K562 (cell line): ENCODE measurements at regions not wholly inside any gene's neighbourhood (a gene's known extent, or its start where the extent isn't known, plus 50 kb on each side); places are given as distances from the start of the nearest gene placed in this dataset.

Experiments used
- ATAC-seq: fragments of 200-7000 bp; cut with Tn5 transposase; 3 replicates; pipeline ENCODE4 v1.9.1; 2020; ENCODE audit warnings: moderate library complexity
- BruUV-seq: library from RNA; stranded (reverse); fragments of 400-500 nt; replicated peaks from 2 replicates; lab custom pipeline; 2021; lab: Mats Ljungman, UMichigan
- CTCF ChIA-PET: fragments of 300-600 bp; formaldehyde crosslinking; extraction: SDS; loops from one replicate; lab custom pipeline; 2021; ENCODE audit warnings: low intra/inter-chr PET ratio; lab: Yijun Ruan, JAX
- POLR2A ChIA-PET: fragments of 300-600, 350-650 bp; sonication (Branson Sonifier 250); formaldehyde crosslinking; extraction: SDS; loops from one replicate; lab custom pipeline; 2021; ENCODE audit warnings: antibody characterized with exemption, inconsistent platforms; lab: Yijun Ruan, JAX
- DNase-seq, 4 experiments: peaks; one replicate each; pipeline versions ENCODE4 v3.0.0 to v3.0.0-alpha.2; 2011 to 2018; ENCODE audit warnings: low spot score in 3 of 4, mixed read lengths in 3 of 4; ENCODE audit errors: extremely low read depth in 1 of 4
- FAIRE-seq: peaks from 2 replicates; lab custom pipeline; 2011; peaks lifted over from hg19 to GRCh38; lab: Jason Lieb, UNC
- H2AFZ ChIP-seq: 2 replicates; pipeline ENCODE4 v1.6.0; 2011; ENCODE audit warnings: low read depth, low read length, control low read depth, inconsistent platforms
- H3K27ac ChIP-seq: fragments of 200-600 bp; 3 replicates; pipeline ENCODE4 v1.8.0; 2011; ENCODE audit warnings: low read depth, mild to moderate bottlenecking, control low read depth, inconsistent platforms, low read length, moderate library complexity, mixed read lengths; ENCODE audit errors: extremely low read depth
- H3K27me3 ChIP-seq, 2 experiments: fragments of 300-600 bp in 1 of 2; 2 replicates in 1 of 2; 3 replicates in 1 of 2; pipeline versions ENCODE4 v1.6.0 to v1.8.0; 2011; ENCODE audit warnings: inconsistent platforms in 2 of 2, low read length in 2 of 2, mild to moderate bottlenecking in 1 of 2, mixed read lengths in 1 of 2, moderate library complexity in 1 of 2; ENCODE audit not compliant: control insufficient read depth in 2 of 2, insufficient read depth in 2 of 2
- H3K36me3 ChIP-seq: fragments of 300-600 bp; 3 replicates; pipeline ENCODE4 v1.8.0; 2011; ENCODE audit warnings: mild to moderate bottlenecking, low read length, inconsistent platforms; ENCODE audit not compliant: control insufficient read depth, insufficient read depth
- H3K4me1 ChIP-seq, 2 experiments: fragments of 200-600 bp in 1 of 2; replicated peaks in 1 of 2; 2 replicates in 1 of 2; 3 replicates in 1 of 2; pipeline versions ENCODE4 v1.5.1 to v1.8.0; 2011; ENCODE audit warnings: inconsistent platforms in 2 of 2, low read length in 2 of 2, mild to moderate bottlenecking in 1 of 2, mixed read lengths in 1 of 2, moderate library complexity in 1 of 2; ENCODE audit not compliant: control insufficient read depth in 2 of 2, insufficient read depth in 2 of 2
- H3K4me2 ChIP-seq: 2 replicates; pipeline ENCODE4 v1.6.1; 2011; ENCODE audit warnings: low read length, control low read depth, inconsistent platforms, mixed read lengths; ENCODE audit not compliant: insufficient read depth
- H3K4me3 ChIP-seq: fragments of 200-600 bp; sonication (generic), shearing (Covaris generic); 2 replicates; pipeline ENCODE4 v1.5.1; 2016; ENCODE audit warnings: control low read depth, inconsistent platforms
- H3K79me2 ChIP-seq: fragments of 200-600 bp; 3 replicates; pipeline ENCODE4 v1.8.0; 2011; ENCODE audit warnings: low read length, inconsistent platforms; ENCODE audit not compliant: control insufficient read depth, insufficient read depth
- H3K9ac ChIP-seq, 2 experiments: 2 replicates each; pipeline versions ENCODE4 v1.6.0 to v1.6.1; 2011; ENCODE audit warnings: low read depth in 2 of 2, low read length in 2 of 2, control low read depth in 1 of 2, inconsistent platforms in 1 of 2, mild to moderate bottlenecking in 1 of 2, mixed read lengths in 1 of 2; ENCODE audit not compliant: insufficient read depth in 1 of 2
- H3K9me1 ChIP-seq: one replicate; pipeline ENCODE4 v1.6.0; 2011; ENCODE audit warnings: inconsistent platforms, mild to moderate bottlenecking, low read length, moderate library complexity; ENCODE audit not compliant: control insufficient read depth, insufficient read depth
- H3K9me3 ChIP-seq: replicated peaks from 2 replicates; pipeline ENCODE4 v1.5.1; 2011; ENCODE audit warnings: low read depth, low read length, inconsistent platforms; ENCODE audit not compliant: control insufficient read depth, insufficient read depth
- H4K20me1 ChIP-seq: replicated peaks from 2 replicates; pipeline ENCODE4 v1.6.1; 2011; ENCODE audit warnings: low read length, inconsistent platforms, mixed read lengths; ENCODE audit not compliant: control insufficient read depth, insufficient read depth
- IFI16 ChIP-seq: fragments of 250-450 bp; sonication (Bioruptor Pico); IDR thresholded peaks from 2 replicates; pipeline ENCODE4 v2.1.2; 2022; ENCODE audit warnings: mild to moderate bottlenecking, inconsistent platforms
- MXD1 ChIP-seq: fragments of 250-450 bp; sonication (Bioruptor Pico); IDR thresholded peaks from 2 replicates; pipeline ENCODE4 v1.8.0; 2021; ENCODE audit warnings: borderline replicate concordance, mild to moderate bottlenecking, moderate library complexity; ENCODE audit not compliant: poor library complexity, severe bottlenecking
- NFIC ChIP-seq: fragments of 450-650 bp; IDR thresholded peaks from 2 replicates; pipeline ENCODE4 v1.6.1; 2017; ENCODE audit warnings: mild to moderate bottlenecking, inconsistent platforms
- TRIM28 ChIP-seq: fragments of 450-650 bp; IDR thresholded peaks from 2 replicates; pipeline ENCODE4 v1.6.1; 2017
- WGBS: fragments of 100-300 bp; shearing (Covaris generic); methylation state at CpG from one replicate; pipeline ENCODE4 v1.1.6; 2016; ENCODE audit warnings: low coverage, mixed read lengths; ENCODE audit not compliant: insufficient coverage; ENCODE audit errors: missing lambda C conversion rate; 5-methylcytosine and 5-hydroxymethylcytosine counted together
- in situ Hi-C: fragments of 300-500 bp; cut with MboI; formaldehyde crosslinking; loops from 4 replicates; pipeline ENCODE4 v1.15.0; 2018; ENCODE audit warnings: inconsistent platforms, mixed read lengths
- intact Hi-C: fragments of 100-400 bp; cut with micrococcal nuclease; formaldehyde crosslinking; loops from 2 replicates; pipeline ENCODE4 v1.14.2; 2022
- TF ChIP-seq, protein P1 (sequence below): fragments of 250-450 bp; sonication (Bioruptor Pico); IDR thresholded peaks from 2 replicates; pipeline ENCODE4 v1.6.1; 2021; ENCODE audit warnings: mild to moderate bottlenecking
- TF ChIP-seq, protein P2 (sequence below), 2 experiments: fragments of 450-650 bp in 1 of 2; IDR thresholded peaks; 2 replicates each; pipeline ENCODE4 v1.6.1; 2011 to 2017; ENCODE audit warnings: low read depth in 2 of 2, antibody characterized with exemption in 1 of 2, borderline replicate concordance in 1 of 2, low read length in 1 of 2, mild to moderate bottlenecking in 1 of 2, mixed read lengths in 1 of 2; ENCODE audit not compliant: control insufficient read depth in 1 of 2

DNA sequence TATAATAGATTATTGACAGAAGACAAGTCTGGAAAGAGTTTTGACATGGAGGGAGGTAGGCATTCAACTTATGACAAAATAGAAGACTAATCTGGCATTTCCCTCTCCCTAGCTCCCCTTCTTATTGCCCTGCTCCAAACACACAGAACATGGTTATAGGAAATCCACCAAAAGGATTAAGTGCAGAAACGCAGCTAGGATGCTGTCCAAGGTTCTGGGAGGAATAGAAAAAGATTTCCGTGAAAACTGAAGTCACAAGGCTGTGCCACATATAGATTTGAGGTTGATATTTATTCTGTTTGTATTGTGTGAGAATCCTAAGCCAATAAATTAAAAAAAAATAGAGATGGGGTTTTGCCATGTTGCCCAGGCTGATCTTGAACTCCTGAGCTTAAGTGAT is 107.9 kb upstream of the MAP3K7 start:
- in situ Hi-C loops (no loop called here), intact Hi-C loops (no loop called here)
- Histone ChIP-seq H3K79me2 (no peaks in the 10 kb centered on the region), H4K20me1 (no peaks in the 10 kb centered on the region), H3K9me3 (no peaks in the 10 kb centered on the region), H3K9me1 (no peaks in the 10 kb centered on the region), H2AFZ (no peak overlapping the region), H3K27ac (no peak overlapping the region), H3K9ac (no peak overlapping the region), H3K36me3 (no peaks in the 10 kb centered on the region), H3K4me2 (no peak overlapping the region), H3K4me1 (no peaks in the 10 kb centered on the region), H3K27me3 (no peaks in the 10 kb centered on the region), H3K4me3 (no peak overlapping the region)
- TF ChIP-seq IFI16 (CRISPR knock-in tag) (no peak), TRIM28 (no peak), NFIC (no peak), MXD1 (no peak)
- TF ChIP-seq, protein P1, sequence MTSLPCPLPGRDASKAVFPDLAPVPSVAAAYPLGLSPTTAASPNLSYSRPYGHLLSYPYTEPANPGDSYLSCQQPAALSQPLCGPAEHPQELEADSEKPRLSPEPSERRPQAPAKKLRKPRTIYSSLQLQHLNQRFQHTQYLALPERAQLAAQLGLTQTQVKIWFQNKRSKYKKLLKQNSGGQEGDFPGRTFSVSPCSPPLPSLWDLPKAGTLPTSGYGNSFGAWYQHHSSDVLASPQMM = no peak
- TF ChIP-seq, protein P2, sequence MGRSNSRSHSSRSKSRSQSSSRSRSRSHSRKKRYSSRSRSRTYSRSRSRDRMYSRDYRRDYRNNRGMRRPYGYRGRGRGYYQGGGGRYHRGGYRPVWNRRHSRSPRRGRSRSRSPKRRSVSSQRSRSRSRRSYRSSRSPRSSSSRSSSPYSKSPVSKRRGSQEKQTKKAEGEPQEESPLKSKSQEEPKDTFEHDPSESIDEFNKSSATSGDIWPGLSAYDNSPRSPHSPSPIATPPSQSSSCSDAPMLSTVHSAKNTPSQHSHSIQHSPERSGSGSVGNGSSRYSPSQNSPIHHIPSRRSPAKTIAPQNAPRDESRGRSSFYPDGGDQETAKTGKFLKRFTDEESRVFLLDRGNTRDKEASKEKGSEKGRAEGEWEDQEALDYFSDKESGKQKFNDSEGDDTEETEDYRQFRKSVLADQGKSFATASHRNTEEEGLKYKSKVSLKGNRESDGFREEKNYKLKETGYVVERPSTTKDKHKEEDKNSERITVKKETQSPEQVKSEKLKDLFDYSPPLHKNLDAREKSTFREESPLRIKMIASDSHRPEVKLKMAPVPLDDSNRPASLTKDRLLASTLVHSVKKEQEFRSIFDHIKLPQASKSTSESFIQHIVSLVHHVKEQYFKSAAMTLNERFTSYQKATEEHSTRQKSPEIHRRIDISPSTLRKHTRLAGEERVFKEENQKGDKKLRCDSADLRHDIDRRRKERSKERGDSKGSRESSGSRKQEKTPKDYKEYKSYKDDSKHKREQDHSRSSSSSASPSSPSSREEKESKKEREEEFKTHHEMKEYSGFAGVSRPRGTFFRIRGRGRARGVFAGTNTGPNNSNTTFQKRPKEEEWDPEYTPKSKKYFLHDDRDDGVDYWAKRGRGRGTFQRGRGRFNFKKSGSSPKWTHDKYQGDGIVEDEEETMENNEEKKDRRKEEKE (IDR thresholded peaks at IDR 0.05; ENCODE audit: borderline replicate concordance in 1 of 2, control insufficient read depth in 1 of 2, low read depth in 2 of 2, low read length in 1 of 2) = no peak
- ATAC-seq (no peak), DNase-seq (no peak), FAIRE-seq (no peak)
- 0% methylated on average over 2 of the region's 2 CpGs for WGBS
- CTCF ChIA-PET = interaction anchor here (0.6 kb wide), 1 partner anchor 631 kb away, joined by 5 read pairs; no protein-coding TSS in a partner anchor
- BruUV-seq = no TSS peak
- POLR2A ChIA-PET = interaction anchor here (0.6 kb wide), 1 partner anchor 153 kb away, joined by 3 read pairs; no protein-coding TSS in a partner anchor
